ENCODE measurements at regions not wholly inside any gene's neighbourhood (a gene's known extent, or its start where the extent isn't known, plus 50 kb on each side); places are given as distances from the start of the nearest gene placed in this dataset.

DNA sequence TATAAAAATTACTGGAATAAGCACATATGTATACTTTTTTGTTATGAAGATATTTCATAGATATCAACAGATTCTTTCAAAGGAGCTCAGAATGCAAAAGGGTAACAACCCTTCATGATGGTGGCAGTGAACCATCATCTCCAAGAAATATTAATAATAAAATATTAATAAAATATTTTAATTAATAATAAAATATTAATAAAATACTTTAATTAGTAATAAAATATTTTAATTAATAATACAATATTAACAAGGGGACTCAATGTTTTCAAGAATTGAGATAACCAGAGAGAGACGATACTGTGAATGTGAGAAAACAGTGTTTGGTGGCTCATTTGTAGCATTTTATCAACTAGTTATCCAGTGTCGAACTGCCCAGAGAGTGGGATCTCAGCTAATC lies 86.0 kb upstream of the NT5E start:
- TF ChIP-seq EZH2 (IDR thresholded peaks at IDR 0.05) (no peak), POLR2AphosphoS5 (IDR thresholded peaks at IDR 0.05; ENCODE audit: borderline replicate concordance, low read depth, low read length) (no peak)
